H1 (cell line): ENCODE measurements at regions not wholly inside any gene's neighbourhood (a gene's known extent, or its start where the extent isn't known, plus 50 kb on each side); places are given as distances from the start of the nearest gene placed in this dataset.

Experiments
- CTCF ChIP-seq, 3 experiments: IDR thresholded peaks; 1 replicate in 2 of 3; 2 replicates in 1 of 3; pipeline versions ENCODE4 v1.5.1 to v1.6.1; 2011; ENCODE audit warnings: low read length in 3 of 3, mild to moderate bottlenecking in 3 of 3, inconsistent platforms in 2 of 3, low read depth in 1 of 3, moderate library complexity in 1 of 3; ENCODE audit not compliant: insufficient read depth in 1 of 3; ENCODE audit errors: control extremely low read depth in 1 of 3

- TF ChIP-seq CTCF (IDR thresholded peaks at IDR 0.05; ENCODE audit: control extremely low read depth in 1 of 3, insufficient read depth in 1 of 3, low read depth in 1 of 3, low read length in 3 of 3) = no peak
- TF ChIP-seq, all 59 proteins: peak for 0
Measured at GRCh38 chr22:44555046-44555445, 57.0 kb upstream of the RTL6 start (continued).
